ENCODE measurements at regions not wholly inside any gene's neighbourhood (a gene's known extent, or its start where the extent isn't known, plus 50 kb on each side); places are given as distances from the start of the nearest gene placed in this dataset.

- H3K4me3 ChIP-seq (ENCODE audit: low read length in 2 of 2) = no peak overlapping the region
- no peaks in the 10 kb centered on the region for H3K4me1 ChIP-seq (ENCODE audit: control insufficient read depth in 1 of 2, insufficient read depth in 2 of 2, low read length in 2 of 2)
- WGBS, 2 donors = 56 to 71% methylated on average over 3 of the region's 3 CpGs
- DNase-seq (no peak), ATAC-seq (ENCODE audit: low FRiP score) (no peak)
- H3K9me3 ChIP-seq (ENCODE audit: control insufficient read depth, low read length) = peaks cover 1% of the 10 kb centered on the region
- no peak overlapping the region for H3K27ac ChIP-seq (ENCODE audit: low read depth in 1 of 2, low read length in 2 of 2)
- intact Hi-C loops (cut with DNase I) = no loop called here
- no peaks in the 10 kb centered on the region for H3K36me3 ChIP-seq (ENCODE audit: control insufficient read depth in 1 of 2, insufficient read depth in 2 of 2, low read length in 1 of 2)
- H3K27me3 ChIP-seq (ENCODE audit: control insufficient read depth in 1 of 2, insufficient read depth in 2 of 2, low read length in 1 of 2) = no peaks in the 10 kb centered on the region
These were observed 217.9 kb downstream of the RWDD3 start for GRCh38 chr1:95451904-95452303.

GRCh38 chr1:95453053-95453452 is 219.0 kb downstream of the RWDD3 start:
- intact Hi-C loops (cut with DNase I) = no loop called here
- no peaks in the 10 kb centered on the region for H3K27me3 ChIP-seq (ENCODE audit: control insufficient read depth in 1 of 2, insufficient read depth in 2 of 2, low read length in 1 of 2)
- WGBS, 2 donors = 93 to 97% methylated on average over 2 of the region's 2 CpGs
- no peaks in the 10 kb centered on the region for H3K4me1 ChIP-seq (ENCODE audit: control insufficient read depth in 1 of 2, insufficient read depth in 2 of 2, low read length in 2 of 2)
- peaks cover 1% of the 10 kb centered on the region for H3K9me3 ChIP-seq (ENCODE audit: control insufficient read depth, low read length)
- no peak overlapping the region for H3K4me3 ChIP-seq (ENCODE audit: low read length in 2 of 2)
- no peak overlapping the region for H3K27ac ChIP-seq (ENCODE audit: low read depth in 1 of 2, low read length in 2 of 2)
- no peaks in the 10 kb centered on the region for H3K36me3 ChIP-seq (ENCODE audit: control insufficient read depth in 1 of 2, insufficient read depth in 2 of 2, low read length in 1 of 2)
- ATAC-seq (ENCODE audit: low FRiP score) (no peak), DNase-seq (no peak)

GRCh38 chr1:95467036-95467435 is 233.0 kb downstream of the RWDD3 start:
- DNase-seq = no peak
- H3K27ac ChIP-seq (ENCODE audit: low read depth in 1 of 2, low read length in 2 of 2) = no peak overlapping the region
- no peak for ATAC-seq (ENCODE audit: low FRiP score)
- H3K4me1 ChIP-seq (ENCODE audit: control insufficient read depth in 1 of 2, insufficient read depth in 2 of 2, low read length in 2 of 2) = no peaks in the 10 kb centered on the region
- no peaks in the 10 kb centered on the region for H3K9me3 ChIP-seq (ENCODE audit: control insufficient read depth, low read length)
- H3K27me3 ChIP-seq (ENCODE audit: control insufficient read depth in 1 of 2, insufficient read depth in 2 of 2, low read length in 1 of 2) = no peaks in the 10 kb centered on the region
- H3K4me3 ChIP-seq (ENCODE audit: low read length in 2 of 2) = no peak overlapping the region
- H3K36me3 ChIP-seq (ENCODE audit: control insufficient read depth in 1 of 2, insufficient read depth in 2 of 2, low read length in 1 of 2) = no peaks in the 10 kb centered on the region
- WGBS, 2 donors = 29 to 44% methylated on average over 1 of the region's 1 CpG
- intact Hi-C loops (cut with DNase I) = no loop called here

- Histone ChIP-seq H3K4me3 (ENCODE audit: low read length in 2 of 2) (no peak overlapping the region), H3K36me3 (ENCODE audit: control insufficient read depth in 1 of 2, insufficient read depth in 2 of 2, low read length in 1 of 2) (no peaks in the 10 kb centered on the region), H3K9me3 (ENCODE audit: control insufficient read depth, low read length) (no peaks in the 10 kb centered on the region), H3K27ac (ENCODE audit: low read depth in 1 of 2, low read length in 2 of 2) (no peak overlapping the region), H3K4me1 (ENCODE audit: control insufficient read depth in 1 of 2, insufficient read depth in 2 of 2, low read length in 2 of 2) (no peaks in the 10 kb centered on the region), H3K27me3 (ENCODE audit: control insufficient read depth in 1 of 2, insufficient read depth in 2 of 2, low read length in 1 of 2) (no peaks in the 10 kb centered on the region)
- 75 to 76% methylated on average over 3 of the region's 3 CpGs for WGBS, 2 donors
- ATAC-seq (ENCODE audit: low FRiP score) (no peak), DNase-seq (no peak)
- intact Hi-C loops (cut with DNase I) = no loop called here
These were observed 241.9 kb downstream of the RWDD3 start for GRCh38 chr1:95475686-95476457.

- Histone ChIP-seq H3K4me1 (ENCODE audit: control insufficient read depth in 1 of 2, insufficient read depth in 2 of 2, low read length in 2 of 2) (no peaks in the 10 kb centered on the region), H3K27me3 (ENCODE audit: control insufficient read depth in 1 of 2, insufficient read depth in 2 of 2, low read length in 1 of 2) (no peaks in the 10 kb centered on the region), H3K4me3 (ENCODE audit: low read length in 2 of 2) (no peak overlapping the region), H3K36me3 (ENCODE audit: control insufficient read depth in 1 of 2, insufficient read depth in 2 of 2, low read length in 1 of 2) (no peaks in the 10 kb centered on the region), H3K9me3 (ENCODE audit: control insufficient read depth, low read length) (no peaks in the 10 kb centered on the region), H3K27ac (ENCODE audit: low read depth in 1 of 2, low read length in 2 of 2) (no peak overlapping the region)
- intact Hi-C loops (cut with DNase I) = no loop called here
- ATAC-seq (ENCODE audit: low FRiP score) (no peak), DNase-seq (no peak)
- 83 to 85% methylated on average over 6 of the region's 6 CpGs for WGBS, 2 donors
These were observed 262.3 kb downstream of the RWDD3 start for GRCh38 chr1:95496307-95496706.

- no peak overlapping the region for H3K27ac ChIP-seq (ENCODE audit: low read depth in 1 of 2, low read length in 2 of 2)
- H3K9me3 ChIP-seq (ENCODE audit: control insufficient read depth, low read length) = no peaks in the 10 kb centered on the region
- no peak for ATAC-seq (ENCODE audit: low FRiP score)
- no peaks in the 10 kb centered on the region for H3K27me3 ChIP-seq (ENCODE audit: control insufficient read depth in 1 of 2, insufficient read depth in 2 of 2, low read length in 1 of 2)
- 69 to 74% methylated on average over 6 of the region's 6 CpGs for WGBS, 2 donors
- intact Hi-C loops (cut with DNase I) = no loop called here
- no peak overlapping the region for H3K4me3 ChIP-seq (ENCODE audit: low read length in 2 of 2)
- no peak for DNase-seq
- no peaks in the 10 kb centered on the region for H3K36me3 ChIP-seq (ENCODE audit: control insufficient read depth in 1 of 2, insufficient read depth in 2 of 2, low read length in 1 of 2)
- H3K4me1 ChIP-seq (ENCODE audit: control insufficient read depth in 1 of 2, insufficient read depth in 2 of 2, low read length in 2 of 2) = no peaks in the 10 kb centered on the region
These were observed 262.8 kb downstream of the RWDD3 start for GRCh38 chr1:95496773-95497172.

- no peaks in the 10 kb centered on the region for H3K27me3 ChIP-seq (ENCODE audit: control insufficient read depth in 1 of 2, insufficient read depth in 2 of 2, low read length in 1 of 2)
- intact Hi-C loops (cut with DNase I) = no loop called here
- no peaks in the 10 kb centered on the region for H3K4me1 ChIP-seq (ENCODE audit: control insufficient read depth in 1 of 2, insufficient read depth in 2 of 2, low read length in 2 of 2)
- H3K36me3 ChIP-seq (ENCODE audit: control insufficient read depth in 1 of 2, insufficient read depth in 2 of 2, low read length in 1 of 2) = no peaks in the 10 kb centered on the region
- H3K4me3 ChIP-seq (ENCODE audit: low read length in 2 of 2) = no peak overlapping the region
- DNase-seq (no peak), ATAC-seq (ENCODE audit: low FRiP score) (no peak)
- H3K9me3 ChIP-seq (ENCODE audit: control insufficient read depth, low read length) = no peaks in the 10 kb centered on the region
- 29 to 51% methylated on average over 4 of the region's 4 CpGs for WGBS, 2 donors
- H3K27ac ChIP-seq (ENCODE audit: low read depth in 1 of 2, low read length in 2 of 2) = no peak overlapping the region
These were observed 263.6 kb downstream of the RWDD3 start for GRCh38 chr1:95497566-95497965.

- Histone ChIP-seq H3K4me1 (ENCODE audit: control insufficient read depth in 1 of 2, insufficient read depth in 2 of 2, low read length in 2 of 2) (no peaks in the 10 kb centered on the region), H3K9me3 (ENCODE audit: control insufficient read depth, low read length) (peaks cover 2% of the 10 kb centered on the region), H3K27ac (ENCODE audit: low read depth in 1 of 2, low read length in 2 of 2) (no peak overlapping the region), H3K4me3 (ENCODE audit: low read length in 2 of 2) (no peak overlapping the region), H3K27me3 (ENCODE audit: control insufficient read depth in 1 of 2, insufficient read depth in 2 of 2, low read length in 1 of 2) (no peaks in the 10 kb centered on the region), H3K36me3 (ENCODE audit: control insufficient read depth in 1 of 2, insufficient read depth in 2 of 2, low read length in 1 of 2) (no peaks in the 10 kb centered on the region)
- DNase-seq (no peak), ATAC-seq (ENCODE audit: low FRiP score) (no peak)
- 78 to 79% methylated on average over 9 of the region's 9 CpGs for WGBS, 2 donors
- intact Hi-C loops (cut with DNase I) = no loop called here
These were observed 269.4 kb downstream of the RWDD3 start for GRCh38 chr1:95503278-95504030.

GRCh38 chr1:95504321-95504720 is 270.3 kb downstream of the RWDD3 start:
- Histone ChIP-seq H3K9me3 (ENCODE audit: control insufficient read depth, low read length) (peaks cover 2% of the 10 kb centered on the region), H3K27me3 (ENCODE audit: control insufficient read depth in 1 of 2, insufficient read depth in 2 of 2, low read length in 1 of 2) (no peaks in the 10 kb centered on the region), H3K4me1 (ENCODE audit: control insufficient read depth in 1 of 2, insufficient read depth in 2 of 2, low read length in 2 of 2) (no peaks in the 10 kb centered on the region), H3K27ac (ENCODE audit: low read depth in 1 of 2, low read length in 2 of 2) (no peak overlapping the region), H3K4me3 (ENCODE audit: low read length in 2 of 2) (no peak overlapping the region), H3K36me3 (ENCODE audit: control insufficient read depth in 1 of 2, insufficient read depth in 2 of 2, low read length in 1 of 2) (no peaks in the 10 kb centered on the region)
- DNase-seq (no peak), ATAC-seq (ENCODE audit: low FRiP score) (no peak)
- WGBS, 2 donors = 56 to 60% methylated on average over 4 of the region's 4 CpGs
- intact Hi-C loops (cut with DNase I) = no loop called here
